ENCODE measurements at regions not wholly inside any gene's neighbourhood (a gene's known extent, or its start where the extent isn't known, plus 50 kb on each side); places are given as distances from the start of the nearest gene placed in this dataset.
A peak's percentile ranks its signal among the peaks of the same experiment; 100 is the strongest.

DNA sequence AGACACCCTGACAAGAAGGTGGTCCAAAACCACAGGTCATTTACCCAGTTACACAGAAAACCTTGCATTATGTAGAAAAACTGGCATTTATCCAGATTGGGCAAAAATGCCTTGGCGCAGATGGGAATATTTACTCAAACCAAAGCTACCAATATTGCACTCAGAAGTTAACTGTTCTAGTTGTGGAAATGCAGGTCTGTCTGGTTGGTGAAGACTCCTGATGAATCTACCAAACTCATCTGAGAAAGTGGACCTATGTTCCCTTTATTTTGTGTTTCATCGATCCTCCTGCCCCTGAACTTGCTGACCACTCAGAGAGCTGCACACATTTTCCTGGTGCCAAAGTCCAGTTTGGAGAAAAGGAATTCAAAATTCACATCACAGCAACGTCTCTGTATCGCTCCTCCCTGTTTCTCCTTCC lies 85.2 kb upstream of the ALDH1A1 start:
- H3K36me3 ChIP-seq, result no peaks in the 10 kb centered on the region
- H3K27ac ChIP-seq, result peak overlapping the region; percentile 58 to 84
- TF ChIP-seq, protein P1, sequence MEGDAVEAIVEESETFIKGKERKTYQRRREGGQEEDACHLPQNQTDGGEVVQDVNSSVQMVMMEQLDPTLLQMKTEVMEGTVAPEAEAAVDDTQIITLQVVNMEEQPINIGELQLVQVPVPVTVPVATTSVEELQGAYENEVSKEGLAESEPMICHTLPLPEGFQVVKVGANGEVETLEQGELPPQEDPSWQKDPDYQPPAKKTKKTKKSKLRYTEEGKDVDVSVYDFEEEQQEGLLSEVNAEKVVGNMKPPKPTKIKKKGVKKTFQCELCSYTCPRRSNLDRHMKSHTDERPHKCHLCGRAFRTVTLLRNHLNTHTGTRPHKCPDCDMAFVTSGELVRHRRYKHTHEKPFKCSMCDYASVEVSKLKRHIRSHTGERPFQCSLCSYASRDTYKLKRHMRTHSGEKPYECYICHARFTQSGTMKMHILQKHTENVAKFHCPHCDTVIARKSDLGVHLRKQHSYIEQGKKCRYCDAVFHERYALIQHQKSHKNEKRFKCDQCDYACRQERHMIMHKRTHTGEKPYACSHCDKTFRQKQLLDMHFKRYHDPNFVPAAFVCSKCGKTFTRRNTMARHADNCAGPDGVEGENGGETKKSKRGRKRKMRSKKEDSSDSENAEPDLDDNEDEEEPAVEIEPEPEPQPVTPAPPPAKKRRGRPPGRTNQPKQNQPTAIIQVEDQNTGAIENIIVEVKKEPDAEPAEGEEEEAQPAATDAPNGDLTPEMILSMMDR (IDR thresholded peaks at IDR 0.05), result no peak
- no peak for TF ChIP-seq EP300 (IDR thresholded peaks at IDR 0.05)
- TF ChIP-seq POLR2A (IDR thresholded peaks at IDR 0.05), result no peak
- DNase-seq, result no peak
- 23 to 26% (median 24%) methylated on average over 4 of the region's 4 CpGs for WGBS, 3 donors
- H3K9me3 ChIP-seq, result no peaks in the 10 kb centered on the region
- intact Hi-C loops (cut with DNase I), result no loop called here
- no peaks in the 10 kb centered on the region for H3K27me3 ChIP-seq
- H3K4me1 ChIP-seq (ENCODE audit: insufficient read depth), result peaks cover 9% of the 10 kb centered on the region
- H3K4me3 ChIP-seq, result no peak overlapping the region

DNA sequence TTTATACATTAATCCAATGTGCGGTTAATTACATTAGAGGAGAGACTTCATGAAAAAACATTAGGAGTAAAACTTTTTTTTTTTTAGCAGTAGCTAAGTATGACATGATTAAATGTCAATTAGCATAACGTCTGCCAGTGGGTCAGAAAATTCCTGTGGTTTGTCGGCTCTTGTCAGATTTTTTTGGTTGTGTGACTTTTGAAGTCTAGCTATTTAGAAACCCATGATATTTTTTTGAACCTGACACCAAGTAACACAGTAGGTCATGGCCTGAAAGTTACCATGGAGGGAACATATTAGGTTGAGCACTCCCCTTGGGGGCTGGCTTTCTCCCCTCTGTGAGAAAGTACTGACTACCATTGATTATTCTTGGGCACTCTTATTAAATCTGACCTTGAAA lies 84.8 kb upstream of the ALDH1A1 start:
- H3K36me3 ChIP-seq, result no peaks in the 10 kb centered on the region
- H3K27ac ChIP-seq, result no peak overlapping the region
- H3K27me3 ChIP-seq, result no peaks in the 10 kb centered on the region
- no peaks in the 10 kb centered on the region for H3K9me3 ChIP-seq
- peaks cover 9% of the 10 kb centered on the region for H3K4me1 ChIP-seq (ENCODE audit: insufficient read depth)
- no peak for TF ChIP-seq EP300 (IDR thresholded peaks at IDR 0.05)
- TF ChIP-seq, protein P1 (IDR thresholded peaks at IDR 0.05), result no peak
- TF ChIP-seq POLR2A (IDR thresholded peaks at IDR 0.05), result no peak
- 44 to 57% (median 45%) methylated on average over 3 of the region's 3 CpGs for WGBS, 3 donors
- no peak overlapping the region for H3K4me3 ChIP-seq
- intact Hi-C loops (cut with DNase I), result no loop called here
- no peak for DNase-seq

DNA sequence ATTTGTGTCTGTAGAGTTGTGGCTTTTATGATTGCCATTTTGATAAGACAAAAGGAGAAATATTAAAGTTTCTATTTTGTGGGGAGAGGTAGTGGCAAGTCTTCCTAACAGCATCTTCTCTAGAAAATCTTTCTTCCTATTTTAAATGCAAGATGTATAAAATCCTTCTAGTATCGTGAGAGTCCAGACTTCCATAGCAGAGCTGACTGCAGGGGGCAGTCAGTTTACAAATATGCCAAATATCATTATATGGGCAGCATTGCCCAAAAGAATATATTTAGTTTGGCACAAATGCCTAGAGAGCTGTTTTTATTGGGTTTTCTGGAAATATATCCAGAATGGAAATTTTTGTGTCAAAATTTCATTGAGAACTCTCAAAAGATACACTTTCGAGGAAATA lies 82.1 kb upstream of the ALDH1A1 start:
- Histone ChIP-seq H3K4me3 (no peak overlapping the region), H3K4me1 (ENCODE audit: insufficient read depth) (peaks cover 7% of the 10 kb centered on the region), H3K27ac (no peak overlapping the region), H3K27me3 (no peaks in the 10 kb centered on the region), H3K36me3 (no peaks in the 10 kb centered on the region), H3K9me3 (no peaks in the 10 kb centered on the region)
- WGBS, 3 donors, result 84 to 90% (median 89%) methylated on average over 2 of the region's 2 CpGs
- DNase-seq, result no peak
- TF ChIP-seq EP300 (IDR thresholded peaks at IDR 0.05) (no peak), POLR2A (IDR thresholded peaks at IDR 0.05) (no peak)
- TF ChIP-seq, protein P1 (IDR thresholded peaks at IDR 0.05), result no peak
- intact Hi-C loops (cut with DNase I), result loop anchor here in 1 of 4 donors (5.0 kb wide), 1 partner anchor 47 kb away; no protein-coding TSS in a partner anchor

DNA sequence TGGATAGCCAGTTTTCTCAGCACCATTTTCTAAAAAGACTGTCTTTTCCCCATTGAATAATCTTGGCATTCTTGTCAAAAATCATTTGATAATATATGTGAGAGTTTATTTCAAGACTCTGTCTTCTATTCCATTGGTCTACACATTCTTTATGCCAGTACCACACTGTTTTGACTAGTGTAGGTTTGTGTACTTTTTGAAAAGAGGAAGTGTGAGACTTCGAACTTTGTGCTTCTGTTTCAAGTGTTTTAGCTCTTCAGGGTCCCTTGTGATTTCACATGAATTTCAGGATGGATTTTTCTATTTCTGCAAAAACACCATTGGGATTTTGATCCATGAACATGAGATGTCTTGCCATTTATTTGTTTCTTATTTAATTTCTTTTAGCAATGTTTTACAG lies 78.5 kb upstream of the ALDH1A1 start:
- Histone ChIP-seq H3K9me3 (no peaks in the 10 kb centered on the region), H3K4me1 (ENCODE audit: insufficient read depth) (no peaks in the 10 kb centered on the region), H3K27ac (no peak overlapping the region), H3K4me3 (no peak overlapping the region), H3K36me3 (no peaks in the 10 kb centered on the region), H3K27me3 (no peaks in the 10 kb centered on the region)
- TF ChIP-seq EP300 (IDR thresholded peaks at IDR 0.05) (no peak), POLR2A (IDR thresholded peaks at IDR 0.05) (no peak)
- TF ChIP-seq, protein P1 (IDR thresholded peaks at IDR 0.05), result no peak
- 81 to 95% (median 88%) methylated on average over 1 of the region's 1 CpG for WGBS, 3 donors
- DNase-seq, result no peak
- intact Hi-C loops (cut with DNase I), result loop anchor here in 1 of 4 donors (5.0 kb wide), 1 partner anchor 51 kb away; no protein-coding TSS in a partner anchor

Data from ovary (tissue), 7 donors.